ENCODE measurements at regions not wholly inside any gene's neighbourhood (a gene's known extent, or its start where the extent isn't known, plus 50 kb on each side); places are given as distances from the start of the nearest gene placed in this dataset.

DNA sequence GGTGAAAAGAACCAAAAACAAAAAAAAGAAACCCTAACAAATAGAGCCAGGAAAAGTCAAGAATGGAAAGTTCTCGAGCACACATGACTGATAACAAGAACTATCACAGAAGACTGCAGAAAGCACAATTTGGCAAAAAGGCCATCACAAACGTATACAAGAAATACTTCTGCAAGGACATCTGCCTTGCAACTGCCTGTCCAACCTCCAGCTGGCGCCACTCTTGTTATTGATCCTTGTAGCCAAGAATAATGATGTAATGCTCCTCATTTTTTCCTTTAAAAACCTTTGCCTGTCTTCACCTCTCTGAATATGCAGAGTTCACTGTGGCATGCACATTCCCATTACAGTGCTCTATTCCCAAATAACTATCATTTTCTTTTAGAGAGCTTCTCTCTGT, 87.9 kb upstream of the BMP5 start:
- Histone ChIP-seq H3K14ac (ENCODE audit: low read length) (no peak overlapping the region), H3K9me3 (replicated peaks in 1 of 2; ENCODE audit: control insufficient read depth in 2 of 2, insufficient read depth in 1 of 2, low read depth in 1 of 2, low read length in 2 of 2) (no peaks in the 10 kb centered on the region), H3K23ac (ENCODE audit: low read depth, low read length, poor library complexity) (no peak overlapping the region), H2BK5ac (ENCODE audit: low read length) (no peak overlapping the region), H3K27me3 (ENCODE audit: control insufficient read depth in 3 of 3, insufficient read depth in 3 of 3, low read depth in 1 of 3, low read length in 3 of 3) (no peaks in the 10 kb centered on the region), H2BK12ac (ENCODE audit: low read length) (no peak overlapping the region), H2BK15ac (ENCODE audit: low read length) (no peak overlapping the region), H3K9ac (ENCODE audit: low read depth, low read length, poor library complexity) (no peak overlapping the region), H3K4me2 (ENCODE audit: insufficient read depth, low read length, poor library complexity, severe bottlenecking) (no peak overlapping the region), H4K8ac (ENCODE audit: low read depth, low read length) (no peak overlapping the region), H3K27ac (replicated peaks; ENCODE audit: low read length) (no peak overlapping the region), H3K18ac (ENCODE audit: low read length) (no peak overlapping the region), H2BK120ac (ENCODE audit: low read depth, low read length) (no peak overlapping the region), H2AFZ (ENCODE audit: low read length) (no peak overlapping the region), H3K4me3 (ENCODE audit: low read length in 2 of 2) (no peak overlapping the region), H3K36me3 (replicated peaks in 1 of 2; ENCODE audit: control insufficient read depth in 2 of 2, insufficient read depth in 2 of 2, low read length in 2 of 2) (no peaks in the 10 kb centered on the region), H2AK5ac (ENCODE audit: low read depth, low read length) (no peak overlapping the region), H3K4me1 (ENCODE audit: control insufficient read depth in 2 of 2, insufficient read depth in 1 of 2, low read depth in 1 of 2, low read length in 2 of 2) (no peaks in the 10 kb centered on the region), H3K4ac (ENCODE audit: low read length) (no peak overlapping the region), H4K91ac (ENCODE audit: low read depth, low read length, poor library complexity) (no peak overlapping the region), H3K79me1 (ENCODE audit: low read depth, low read length) (no peaks in the 10 kb centered on the region)
- no peak for DNase-seq (ENCODE audit: low spot score)
- WGBS, 2 donors (ENCODE audit: extremely low coverage in 2 of 2, insufficient read length in 2 of 2, insufficient replicate concordance in 1 of 2): no CpG with 5 or more reads among the region's 3 CpGs

DNA sequence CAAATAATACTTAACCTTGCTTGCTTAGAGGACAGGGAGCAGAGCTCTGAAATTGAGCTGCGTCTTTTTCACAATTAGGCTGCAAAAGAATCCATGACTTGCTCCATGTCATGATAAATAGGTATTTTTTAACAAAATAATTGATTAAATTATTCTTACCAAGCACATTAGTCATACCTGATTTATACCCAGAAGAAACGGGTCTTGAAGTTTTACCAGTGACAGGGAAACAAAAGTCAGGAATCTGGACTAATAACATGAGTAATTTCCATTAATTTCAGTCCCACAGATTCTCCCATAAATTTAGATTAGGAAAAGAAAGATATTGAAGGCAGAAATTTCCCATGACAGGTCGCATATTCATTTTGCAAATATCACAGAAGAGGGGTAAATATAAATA, 85.0 kb upstream of the BMP5 start:
- DNase-seq (ENCODE audit: low spot score): no peak
- H3K79me1 ChIP-seq (ENCODE audit: low read depth, low read length): no peaks in the 10 kb centered on the region
- WGBS, 2 donors (ENCODE audit: extremely low coverage in 2 of 2, insufficient read length in 2 of 2, insufficient replicate concordance in 1 of 2): no CpG with 5 or more reads among the region's 3 CpGs
- no peak overlapping the region for H3K23ac ChIP-seq (ENCODE audit: low read depth, low read length, poor library complexity)
- no peak overlapping the region for H4K8ac ChIP-seq (ENCODE audit: low read depth, low read length)
- no peak overlapping the region for H2BK120ac ChIP-seq (ENCODE audit: low read depth, low read length)
- H3K36me3 ChIP-seq (replicated peaks in 1 of 2; ENCODE audit: control insufficient read depth in 2 of 2, insufficient read depth in 2 of 2, low read length in 2 of 2): no peaks in the 10 kb centered on the region
- no peak overlapping the region for H3K18ac ChIP-seq (ENCODE audit: low read length)
- H3K9ac ChIP-seq (ENCODE audit: low read depth, low read length, poor library complexity): no peak overlapping the region
- no peak overlapping the region for H3K4me2 ChIP-seq (ENCODE audit: insufficient read depth, low read length, poor library complexity, severe bottlenecking)
- H4K91ac ChIP-seq (ENCODE audit: low read depth, low read length, poor library complexity): no peak overlapping the region
- no peak overlapping the region for H2BK12ac ChIP-seq (ENCODE audit: low read length)
- H3K4me1 ChIP-seq (ENCODE audit: control insufficient read depth in 2 of 2, insufficient read depth in 1 of 2, low read depth in 1 of 2, low read length in 2 of 2): no peaks in the 10 kb centered on the region
- no peaks in the 10 kb centered on the region for H3K9me3 ChIP-seq (replicated peaks in 1 of 2; ENCODE audit: control insufficient read depth in 2 of 2, insufficient read depth in 1 of 2, low read depth in 1 of 2, low read length in 2 of 2)
- H3K4me3 ChIP-seq (ENCODE audit: low read length in 2 of 2): no peak overlapping the region
- no peak overlapping the region for H3K27ac ChIP-seq (replicated peaks; ENCODE audit: low read length)
- H2BK15ac ChIP-seq (ENCODE audit: low read length): no peak overlapping the region
- no peak overlapping the region for H3K4ac ChIP-seq (ENCODE audit: low read length)
- no peak overlapping the region for H3K14ac ChIP-seq (ENCODE audit: low read length)
- no peaks in the 10 kb centered on the region for H3K27me3 ChIP-seq (ENCODE audit: control insufficient read depth in 3 of 3, insufficient read depth in 3 of 3, low read depth in 1 of 3, low read length in 3 of 3)
- H2BK5ac ChIP-seq (ENCODE audit: low read length): no peak overlapping the region
- H2AFZ ChIP-seq (ENCODE audit: low read length): no peak overlapping the region
- H2AK5ac ChIP-seq (ENCODE audit: low read depth, low read length): no peak overlapping the region

DNA sequence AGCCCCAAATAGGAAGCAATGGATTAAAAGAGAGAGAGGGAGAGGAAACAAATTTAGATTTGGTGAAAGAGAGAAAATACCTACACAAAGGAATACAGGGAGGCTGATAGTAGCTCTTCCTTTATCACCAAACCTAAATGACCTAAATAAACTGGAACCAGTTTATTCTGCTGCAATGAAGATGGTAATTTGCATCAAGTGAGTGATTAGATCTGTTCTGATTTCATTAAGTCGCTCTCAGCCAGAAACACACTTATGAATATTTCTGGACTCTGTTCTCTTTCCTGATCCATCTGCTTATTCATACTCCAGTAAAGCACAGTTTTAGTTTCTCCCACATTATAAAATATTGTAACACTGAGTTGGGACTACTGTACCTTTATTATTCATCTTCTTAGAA, 83.4 kb upstream of the BMP5 start:
- Histone ChIP-seq H4K91ac (ENCODE audit: low read depth, low read length, poor library complexity) (no peak overlapping the region), H3K27me3 (ENCODE audit: control insufficient read depth in 3 of 3, insufficient read depth in 3 of 3, low read depth in 1 of 3, low read length in 3 of 3) (no peaks in the 10 kb centered on the region), H3K14ac (ENCODE audit: low read length) (no peak overlapping the region), H2AFZ (ENCODE audit: low read length) (no peak overlapping the region), H3K9ac (ENCODE audit: low read depth, low read length, poor library complexity) (no peak overlapping the region), H2BK5ac (ENCODE audit: low read length) (no peak overlapping the region), H3K4me1 (ENCODE audit: control insufficient read depth in 2 of 2, insufficient read depth in 1 of 2, low read depth in 1 of 2, low read length in 2 of 2) (no peaks in the 10 kb centered on the region), H2BK12ac (ENCODE audit: low read length) (no peak overlapping the region), H3K4ac (ENCODE audit: low read length) (no peak overlapping the region), H3K9me3 (replicated peaks in 1 of 2; ENCODE audit: control insufficient read depth in 2 of 2, insufficient read depth in 1 of 2, low read depth in 1 of 2, low read length in 2 of 2) (no peaks in the 10 kb centered on the region), H2BK15ac (ENCODE audit: low read length) (no peak overlapping the region), H4K8ac (ENCODE audit: low read depth, low read length) (no peak overlapping the region), H3K4me3 (ENCODE audit: low read length in 2 of 2) (no peak overlapping the region), H3K4me2 (ENCODE audit: insufficient read depth, low read length, poor library complexity, severe bottlenecking) (no peak overlapping the region), H3K36me3 (replicated peaks in 1 of 2; ENCODE audit: control insufficient read depth in 2 of 2, insufficient read depth in 2 of 2, low read length in 2 of 2) (no peaks in the 10 kb centered on the region), H2BK120ac (ENCODE audit: low read depth, low read length) (no peak overlapping the region), H3K18ac (ENCODE audit: low read length) (no peak overlapping the region), H3K79me1 (ENCODE audit: low read depth, low read length) (no peaks in the 10 kb centered on the region), H3K23ac (ENCODE audit: low read depth, low read length, poor library complexity) (no peak overlapping the region), H2AK5ac (ENCODE audit: low read depth, low read length) (no peak overlapping the region), H3K27ac (replicated peaks; ENCODE audit: low read length) (no peak overlapping the region)
- DNase-seq (ENCODE audit: low spot score): no peak
- WGBS, 2 donors (ENCODE audit: extremely low coverage in 2 of 2, insufficient read length in 2 of 2, insufficient replicate concordance in 1 of 2): no CpG with 5 or more reads among the region's 1 CpG

DNA sequence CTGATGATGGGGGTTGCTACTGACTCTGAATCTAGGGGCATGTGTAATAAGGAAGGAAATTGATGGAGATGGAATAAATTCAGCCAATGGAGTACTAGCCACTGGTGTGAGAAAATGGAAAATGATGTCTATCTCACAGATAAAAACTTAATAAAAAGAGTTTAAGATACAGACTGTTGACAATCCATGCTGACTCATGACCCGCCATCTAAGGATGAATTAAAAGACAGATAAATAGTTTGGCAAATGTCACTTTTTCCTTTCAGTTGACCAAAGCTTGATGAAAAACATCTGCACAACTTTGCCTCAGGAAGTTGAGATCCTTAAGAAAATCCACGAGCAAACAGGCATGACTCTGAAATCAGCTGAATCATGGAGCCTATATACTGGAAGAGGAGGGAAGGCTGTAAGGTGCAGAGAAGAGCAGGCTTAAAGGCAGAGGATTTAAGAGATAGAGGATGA, 82.6 kb upstream of the BMP5 start:
- Histone ChIP-seq H3K4me1 (ENCODE audit: control insufficient read depth in 2 of 2, insufficient read depth in 1 of 2, low read depth in 1 of 2, low read length in 2 of 2) (no peaks in the 10 kb centered on the region), H4K8ac (ENCODE audit: low read depth, low read length) (no peak overlapping the region), H3K9ac (ENCODE audit: low read depth, low read length, poor library complexity) (no peak overlapping the region), H2BK5ac (ENCODE audit: low read length) (no peak overlapping the region), H3K18ac (ENCODE audit: low read length) (no peak overlapping the region), H2AK5ac (ENCODE audit: low read depth, low read length) (no peak overlapping the region), H2BK15ac (ENCODE audit: low read length) (no peak overlapping the region), H3K4me3 (ENCODE audit: low read length in 2 of 2) (no peak overlapping the region), H3K4me2 (ENCODE audit: insufficient read depth, low read length, poor library complexity, severe bottlenecking) (no peak overlapping the region), H3K79me1 (ENCODE audit: low read depth, low read length) (no peaks in the 10 kb centered on the region), H2BK12ac (ENCODE audit: low read length) (no peak overlapping the region), H2BK120ac (ENCODE audit: low read depth, low read length) (no peak overlapping the region), H3K14ac (ENCODE audit: low read length) (no peak overlapping the region), H2AFZ (ENCODE audit: low read length) (no peak overlapping the region), H3K36me3 (replicated peaks in 1 of 2; ENCODE audit: control insufficient read depth in 2 of 2, insufficient read depth in 2 of 2, low read length in 2 of 2) (no peaks in the 10 kb centered on the region), H3K27ac (replicated peaks; ENCODE audit: low read length) (no peak overlapping the region), H3K23ac (ENCODE audit: low read depth, low read length, poor library complexity) (no peak overlapping the region), H3K4ac (ENCODE audit: low read length) (no peak overlapping the region), H3K27me3 (ENCODE audit: control insufficient read depth in 3 of 3, insufficient read depth in 3 of 3, low read depth in 1 of 3, low read length in 3 of 3) (no peaks in the 10 kb centered on the region), H4K91ac (ENCODE audit: low read depth, low read length, poor library complexity) (no peak overlapping the region), H3K9me3 (replicated peaks in 1 of 2; ENCODE audit: control insufficient read depth in 2 of 2, insufficient read depth in 1 of 2, low read depth in 1 of 2, low read length in 2 of 2) (no peaks in the 10 kb centered on the region)
- no CpG with 5 or more reads among the region's 2 CpGs for WGBS, 2 donors (ENCODE audit: extremely low coverage in 2 of 2, insufficient read length in 2 of 2, insufficient replicate concordance in 1 of 2)
- no peak for DNase-seq (ENCODE audit: low spot score)
